GM21825 (cell line): ENCODE measurements at regions not wholly inside any gene's neighbourhood (a gene's known extent, or its start where the extent isn't known, plus 50 kb on each side); places are given as distances from the start of the nearest gene placed in this dataset.
"Not testable (repeated sequence)": the region's sequence is repeated elsewhere in the genome, so short reads cannot be mapped to it uniquely, and the experiment has no call there.

ENCODE experiments used
- ATAC-seq: cut with Tn5 transposase; IDR thresholded peaks from one replicate; pipeline ENCODE4 v1.9.1; 2021; ENCODE audit warnings: mild to moderate bottlenecking, moderate library complexity; ENCODE audit not compliant: unreplicated experiment

- no peak for ATAC-seq
Observed at GRCh38 chr7:47093320-47094234, 488.3 kb downstream of the TNS3 start.

- ATAC-seq: no peak
Observed at GRCh38 chr7:47092336-47092735, 489.6 kb downstream of the TNS3 start.

GRCh38 chr7:47091141-47091540, 490.8 kb downstream of the TNS3 start:
- ATAC-seq: no peak

- ATAC-seq: no peak
Observed at GRCh38 chr7:47089461-47089860, 492.4 kb downstream of the TNS3 start.

GRCh38 chr7:47089068-47089417, 492.9 kb downstream of the TNS3 start:
- ATAC-seq: no peak

GRCh38 chr7:47088329-47089067, 493.4 kb downstream of the TNS3 start:
- no peak for ATAC-seq

GRCh38 chr7:47087866-47088265, 494.0 kb downstream of the TNS3 start:
- no peak for ATAC-seq

- ATAC-seq: no peak
Observed at GRCh38 chr7:47085491-47086275, 496.2 kb downstream of the TNS3 start.

GRCh38 chr7:47083476-47084250, 498.2 kb downstream of the TNS3 start:
- no peak for ATAC-seq

GRCh38 chr7:47080816-47081215, 501.1 kb downstream of the TNS3 start:
- ATAC-seq: no peak

- no peak for ATAC-seq
Observed at GRCh38 chr7:47078241-47078640, 503.7 kb downstream of the TNS3 start.

- ATAC-seq: no peak
Observed at GRCh38 chr7:47074702-47075153, 507.2 kb downstream of the TNS3 start.

- no peak for ATAC-seq
Observed at GRCh38 chr7:47073284-47073683, 508.6 kb downstream of the TNS3 start.

GRCh38 chr7:47071866-47072265, 510.0 kb downstream of the TNS3 start:
- ATAC-seq: no peak

- no peak for ATAC-seq
Observed at GRCh38 chr7:47069385-47070076, 512.4 kb downstream of the TNS3 start.

- no peak for ATAC-seq
Observed at GRCh38 chr7:47066976-47067614, 514.8 kb downstream of the TNS3 start.

- ATAC-seq: no peak
Observed at GRCh38 chr7:47056731-47057130, 525.2 kb downstream of the TNS3 start.

GRCh38 chr7:47052541-47053208, 529.2 kb downstream of the TNS3 start:
- not testable (repeated sequence) for ATAC-seq

- ATAC-seq: no peak
Observed at GRCh38 chr7:47049234-47049774, 532.6 kb downstream of the TNS3 start.
